ENCODE measurements at regions not wholly inside any gene's neighbourhood (a gene's known extent, or its start where the extent isn't known, plus 50 kb on each side); places are given as distances from the start of the nearest gene placed in this dataset.

GRCh38 chrX:134747006-134747405 is 50.0 kb downstream of the PABIR2 start:
- no peak for DNase-seq (ENCODE audit: low read depth in 2 of 2)
- TF ChIP-seq CTCF (IDR thresholded peaks at IDR 0.05; ENCODE audit: low read depth, low read length) = no peak

GRCh38 chrX:134746410-134746785 is 50.6 kb downstream of the PABIR2 start:
- TF ChIP-seq CTCF (IDR thresholded peaks at IDR 0.05; ENCODE audit: low read depth, low read length) = no peak
- DNase-seq (ENCODE audit: low read depth in 2 of 2) = no peak

More at GRCh38 chrX:134747006-134747405, 50.0 kb downstream of the PABIR2 start:
- H3K4me3 ChIP-seq (replicated peaks in 1 of 2; ENCODE audit: low read depth in 2 of 2, low read length in 2 of 2) = no peak overlapping the region

GRCh38 chrX:134745636-134746409 is 51.2 kb downstream of the PABIR2 start:
- DNase-seq (ENCODE audit: low read depth in 2 of 2) = no peak
- H3K4me3 ChIP-seq (replicated peaks in 1 of 2; ENCODE audit: low read depth in 2 of 2, low read length in 2 of 2) = no peak overlapping the region
- TF ChIP-seq CTCF (IDR thresholded peaks at IDR 0.05; ENCODE audit: low read depth, low read length) = no peak

More at GRCh38 chrX:134746410-134746785, 50.6 kb downstream of the PABIR2 start:
- H3K4me3 ChIP-seq (replicated peaks in 1 of 2; ENCODE audit: low read depth in 2 of 2, low read length in 2 of 2) = no peak overlapping the region

- TF ChIP-seq CTCF (IDR thresholded peaks at IDR 0.05; ENCODE audit: low read depth, low read length) = no peak
- DNase-seq (ENCODE audit: low read depth in 2 of 2) = peak; percentile 49 to 66
- no peak overlapping the region for H3K4me3 ChIP-seq (replicated peaks in 1 of 2; ENCODE audit: low read depth in 2 of 2, low read length in 2 of 2)
Observed at GRCh38 chrX:134743091-134743490, 53.9 kb downstream of the PABIR2 start.

GRCh38 chrX:134742573-134742972 is 54.4 kb downstream of the PABIR2 start:
- H3K4me3 ChIP-seq (replicated peaks in 1 of 2; ENCODE audit: low read depth in 2 of 2, low read length in 2 of 2) = no peak overlapping the region
- no peak for DNase-seq (ENCODE audit: low read depth in 2 of 2)
- TF ChIP-seq CTCF (IDR thresholded peaks at IDR 0.05; ENCODE audit: low read depth, low read length) = no peak

- DNase-seq (ENCODE audit: low read depth in 2 of 2) = no peak
- no peak overlapping the region for H3K4me3 ChIP-seq (replicated peaks in 1 of 2; ENCODE audit: low read depth in 2 of 2, low read length in 2 of 2)
- TF ChIP-seq CTCF (IDR thresholded peaks at IDR 0.05; ENCODE audit: low read depth, low read length) = no peak
Observed at GRCh38 chrX:134741746-134742145, 55.3 kb downstream of the PABIR2 start.

Data from cardiac fibroblast (primary cell).